GM18858 (cell line): ENCODE measurements at regions not wholly inside any gene's neighbourhood (a gene's known extent, or its start where the extent isn't known, plus 50 kb on each side); places are given as distances from the start of the nearest gene placed in this dataset.

Source experiments
- ATAC-seq: cut with Tn5 transposase; IDR thresholded peaks from one replicate; pipeline ENCODE4 v1.9.1; 2021; ENCODE audit not compliant: unreplicated experiment

DNA sequence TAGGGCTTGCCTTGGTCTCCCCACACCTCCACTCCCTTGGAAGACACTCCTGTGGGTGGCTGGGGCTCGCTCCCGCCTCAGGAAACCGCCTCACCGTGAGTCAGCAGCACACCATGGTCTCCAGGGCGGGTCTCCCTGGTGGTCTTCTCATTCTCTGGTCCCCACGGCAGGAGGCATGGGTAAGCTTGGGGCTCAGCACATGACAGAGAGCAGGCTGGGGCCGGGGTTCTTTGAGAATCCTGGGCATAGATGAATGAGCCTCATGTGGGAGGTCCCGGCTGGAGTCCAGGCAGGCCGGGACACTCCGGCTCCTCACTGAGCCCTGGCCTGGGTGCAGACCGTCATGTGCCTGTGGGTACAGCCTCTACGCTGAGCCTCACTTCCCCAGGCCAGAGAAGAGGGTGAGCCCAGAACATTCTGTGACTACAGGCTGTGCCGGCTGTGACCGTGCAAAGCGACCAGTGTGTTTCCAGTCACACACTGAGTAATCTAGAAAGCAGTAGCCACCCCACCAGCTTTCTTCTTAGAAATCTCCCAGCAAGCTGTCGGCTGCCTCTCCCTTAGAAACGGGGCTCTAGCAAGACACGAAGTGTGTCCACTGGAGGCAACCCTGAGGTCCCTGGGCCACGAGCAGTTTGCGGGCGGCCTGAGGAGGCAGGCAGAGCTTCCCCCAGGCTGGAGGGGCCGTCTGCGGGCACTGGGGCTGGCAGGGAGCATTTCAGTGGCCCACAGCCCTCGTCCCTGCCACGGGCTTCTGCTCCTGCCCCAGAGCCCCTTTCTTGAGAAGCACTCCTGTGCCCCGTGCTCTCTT, 93.1 kb downstream of the RHOB start:
- no peak for ATAC-seq

DNA sequence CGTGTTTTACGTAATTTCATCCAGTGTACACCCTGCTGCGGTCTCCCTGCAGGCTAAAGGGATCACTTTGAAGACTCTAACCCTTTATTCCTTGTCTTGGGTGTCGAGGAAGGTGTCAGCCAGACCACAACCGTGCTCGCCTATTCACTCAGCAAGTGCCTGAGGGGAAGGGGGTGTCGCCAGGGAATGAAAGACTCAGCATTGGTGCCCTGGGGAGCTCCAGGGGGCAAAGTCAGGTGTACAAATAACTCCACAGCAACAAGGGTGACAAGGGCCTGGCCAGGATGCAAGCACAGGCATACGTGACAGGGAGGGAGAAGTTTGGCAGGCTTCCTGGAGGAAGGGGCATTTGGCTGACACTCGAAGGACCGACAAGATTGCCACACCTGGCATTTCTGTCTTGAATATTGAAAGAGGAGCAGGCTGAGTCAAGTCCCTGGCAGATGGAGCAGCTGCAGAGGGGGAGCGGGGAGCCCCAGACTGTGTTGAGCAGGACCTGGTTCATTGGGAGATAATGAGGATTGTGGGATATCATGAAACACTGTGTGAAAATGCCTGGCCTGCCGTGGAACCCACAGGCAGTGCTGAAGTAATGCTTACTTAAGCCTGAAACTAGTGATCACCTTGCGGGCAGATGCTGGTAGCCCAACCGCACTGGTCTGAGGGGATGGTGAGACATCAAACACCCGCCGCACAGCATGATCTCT, 93.9 kb downstream of the RHOB start:
- ATAC-seq = no peak

DNA sequence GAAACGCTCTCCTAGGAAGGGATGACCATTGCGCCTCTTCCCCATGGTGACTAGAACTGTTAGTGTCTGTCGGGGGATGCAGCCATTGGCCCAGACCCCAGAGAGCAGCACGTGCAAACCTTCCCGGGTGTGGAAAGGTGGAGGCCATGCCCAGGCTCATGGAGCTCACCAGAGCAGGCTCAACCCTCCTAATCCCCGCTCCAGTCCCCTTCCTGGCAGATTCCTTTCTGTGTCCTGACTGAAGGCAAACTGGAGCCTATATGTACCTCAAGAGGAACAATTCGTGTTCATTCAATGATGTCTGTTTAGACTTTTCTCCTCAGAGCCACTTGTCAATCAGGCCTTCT, 94.4 kb downstream of the RHOB start:
- ATAC-seq = no peak

DNA sequence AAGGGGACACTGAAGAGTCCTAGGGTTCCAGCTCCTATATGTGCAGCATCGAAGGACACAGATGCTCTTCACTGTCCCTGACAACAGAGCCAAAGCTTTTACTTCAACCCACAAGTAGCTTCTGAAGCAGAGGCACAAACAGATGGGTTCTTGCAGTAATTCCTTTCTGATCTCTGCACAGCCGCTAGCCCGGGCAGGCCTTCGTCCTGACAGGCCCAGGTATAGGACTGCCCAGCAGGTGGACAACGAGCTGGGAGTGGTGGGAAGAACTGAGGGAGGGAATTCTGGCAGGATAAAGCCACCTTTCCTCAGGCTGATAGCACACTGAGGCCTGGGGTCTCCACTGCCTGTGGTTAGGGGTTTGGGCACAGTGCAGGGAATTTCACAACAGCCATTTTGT, 94.8 kb downstream of the RHOB start:
- ATAC-seq = no peak

DNA sequence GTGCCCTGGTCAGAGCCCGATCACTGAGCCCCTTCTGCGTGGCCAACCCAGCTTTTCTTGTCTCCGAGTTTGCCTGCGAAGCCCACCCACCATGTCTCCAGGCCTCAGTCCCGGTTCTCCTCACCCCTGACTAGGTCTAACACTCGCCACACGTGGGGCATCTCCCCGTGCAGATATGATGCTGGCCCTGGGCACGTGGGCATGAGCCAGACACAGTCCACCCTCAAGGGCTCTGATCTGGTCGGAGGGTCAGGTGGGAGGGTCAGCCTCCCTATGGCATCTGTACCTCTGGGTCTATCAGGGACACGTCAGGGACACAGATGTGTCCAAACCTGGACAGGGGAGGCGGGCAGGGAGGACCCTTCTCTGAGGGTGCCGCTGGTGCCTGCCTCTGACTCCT, 95.4 kb downstream of the RHOB start:
- no peak for ATAC-seq

DNA sequence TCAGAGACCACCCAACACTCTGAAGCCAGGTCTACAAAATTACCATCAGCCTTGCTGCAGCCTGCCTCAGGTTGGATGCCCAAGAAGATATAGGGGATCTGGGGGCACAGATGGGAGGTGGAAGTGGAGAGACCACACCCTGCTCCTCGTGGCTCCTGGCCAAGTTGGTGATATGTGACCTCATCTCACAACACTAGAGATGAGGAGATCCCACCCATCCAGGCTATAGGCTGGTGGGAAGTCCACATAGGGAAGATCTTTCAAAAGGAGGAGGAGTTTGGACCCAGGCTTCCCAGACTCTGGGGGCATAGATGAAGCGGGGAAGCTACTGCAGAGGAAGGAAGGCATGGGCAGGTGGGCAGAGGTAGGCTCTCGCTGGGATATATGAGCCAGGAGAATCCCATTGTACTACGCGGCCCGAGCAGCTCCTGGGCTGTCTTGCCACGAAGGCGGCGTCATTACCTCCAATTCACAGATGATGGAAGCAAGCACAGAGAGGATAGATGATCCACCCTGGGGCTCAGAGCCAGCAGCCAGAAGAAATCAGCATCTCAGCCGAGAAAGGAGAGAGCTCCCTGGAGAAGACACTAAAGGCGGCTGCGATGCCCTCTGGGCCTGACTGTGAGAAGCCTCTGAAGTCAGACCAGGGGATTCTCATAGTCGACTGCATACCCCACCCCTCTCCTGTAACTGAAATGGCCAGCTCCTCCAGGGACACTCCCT, 96.0 kb downstream of the RHOB start:
- ATAC-seq = no peak

DNA sequence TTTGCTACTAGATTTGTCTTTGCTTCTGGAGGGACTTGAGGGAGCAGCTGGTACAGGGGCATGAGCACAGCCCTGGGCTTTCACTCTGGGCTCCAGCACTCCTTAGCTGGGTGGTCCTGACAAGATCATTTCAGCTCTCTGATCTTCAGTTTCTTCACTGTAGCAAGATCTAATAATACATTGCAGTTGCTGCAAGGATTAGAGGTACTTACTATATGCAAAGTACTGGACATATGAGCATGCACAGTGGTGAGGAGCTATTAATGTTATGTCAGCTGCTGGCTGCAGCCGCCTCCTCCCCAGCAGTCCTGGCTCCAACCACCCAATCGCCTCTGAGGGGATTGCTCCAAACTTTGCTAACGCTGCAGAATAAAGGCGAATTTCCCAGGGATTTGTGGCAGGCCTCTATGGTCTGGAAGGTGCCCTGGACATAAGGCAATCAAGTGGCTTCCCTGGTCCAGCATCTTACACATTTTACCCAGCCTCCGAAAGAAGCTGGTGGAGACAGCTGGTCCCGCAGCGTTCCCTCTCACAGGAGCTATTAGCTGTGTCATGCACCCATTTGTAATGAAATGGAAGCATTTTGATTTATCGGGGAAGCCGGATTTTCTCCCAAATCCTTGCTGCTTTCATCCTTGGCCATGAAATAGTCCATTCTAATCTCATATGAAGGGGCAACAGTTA, 96.7 kb downstream of the RHOB start:
- no peak for ATAC-seq

DNA sequence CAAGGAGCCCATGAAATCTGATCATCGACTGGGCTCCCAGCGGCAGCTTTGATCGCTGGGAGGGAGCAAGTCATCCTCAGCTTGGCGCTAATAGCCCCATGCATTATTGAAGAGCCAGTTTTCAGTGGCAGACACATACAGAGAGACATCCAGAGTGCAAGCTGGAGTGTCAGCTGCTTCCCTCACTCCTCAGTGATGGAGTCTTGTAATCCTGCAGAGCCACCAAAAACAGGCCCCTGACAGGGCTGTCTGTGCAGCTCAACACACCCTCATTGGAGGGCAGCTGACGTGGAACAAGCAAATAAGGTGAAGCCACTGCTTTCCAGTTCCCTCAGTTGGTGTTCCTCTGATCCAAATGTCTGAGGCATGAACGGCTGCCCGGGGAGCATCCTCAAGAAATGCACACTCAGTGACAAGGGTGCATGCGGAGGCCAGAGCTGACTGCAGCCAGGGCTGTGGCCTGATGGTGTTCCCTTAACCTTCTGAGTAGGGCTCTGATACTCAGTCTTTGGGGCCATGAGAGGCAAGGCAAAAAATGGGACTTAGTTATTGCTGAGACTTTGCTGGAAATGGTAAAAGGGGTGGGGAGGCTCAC, 97.4 kb downstream of the RHOB start:
- no peak for ATAC-seq

DNA sequence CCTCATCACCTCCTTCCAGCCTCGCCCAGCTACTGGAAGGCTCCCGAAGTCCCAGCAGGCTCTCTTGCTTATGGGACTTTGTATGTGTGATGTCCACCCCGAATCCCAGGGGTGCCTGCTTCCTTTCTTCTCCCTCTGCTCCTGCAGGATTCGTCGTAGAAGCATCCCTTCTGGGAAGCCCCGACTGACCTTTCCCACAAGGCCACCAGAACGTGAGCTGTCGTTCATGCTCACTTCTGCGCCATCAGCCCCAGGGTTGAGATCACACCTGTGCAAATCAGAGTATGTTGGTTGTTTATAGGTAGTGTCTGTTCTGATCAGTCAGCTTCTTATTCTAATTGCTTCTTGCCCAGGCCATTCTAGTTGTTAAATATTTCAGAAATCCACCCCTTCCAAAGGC, 101.8 kb downstream of the HS1BP3 start:
- ATAC-seq = no peak

DNA sequence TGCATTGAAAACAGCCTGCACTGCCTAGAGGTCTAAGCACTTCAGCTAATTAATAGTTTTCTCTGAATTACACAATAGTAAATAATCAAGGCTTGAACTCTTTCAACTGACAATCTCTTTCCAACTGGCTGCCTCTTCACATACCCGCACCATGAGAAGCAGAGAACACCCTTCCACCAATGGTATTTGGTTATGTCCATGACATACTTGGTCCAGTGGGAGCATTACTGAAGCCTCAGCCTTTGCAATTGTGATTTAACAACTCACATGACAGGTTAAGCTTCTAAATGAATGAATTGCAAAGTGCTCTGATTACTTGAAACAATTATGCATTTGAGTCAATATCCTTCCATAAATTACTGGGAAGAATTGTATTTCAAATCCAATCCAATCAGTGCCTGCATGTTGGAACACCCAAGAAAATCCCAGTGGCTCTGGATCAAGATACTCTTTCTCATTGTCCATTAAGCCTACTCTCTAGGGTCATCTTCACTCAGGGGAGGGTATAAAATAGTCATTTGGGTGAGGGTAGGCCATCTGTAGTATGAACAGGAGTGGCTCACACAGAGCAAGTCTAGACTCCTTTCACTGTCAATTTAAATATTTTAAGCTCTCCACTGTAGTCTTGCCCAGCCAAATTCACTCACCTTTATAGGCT, 101.1 kb downstream of the HS1BP3 start:
- ATAC-seq = no peak

DNA sequence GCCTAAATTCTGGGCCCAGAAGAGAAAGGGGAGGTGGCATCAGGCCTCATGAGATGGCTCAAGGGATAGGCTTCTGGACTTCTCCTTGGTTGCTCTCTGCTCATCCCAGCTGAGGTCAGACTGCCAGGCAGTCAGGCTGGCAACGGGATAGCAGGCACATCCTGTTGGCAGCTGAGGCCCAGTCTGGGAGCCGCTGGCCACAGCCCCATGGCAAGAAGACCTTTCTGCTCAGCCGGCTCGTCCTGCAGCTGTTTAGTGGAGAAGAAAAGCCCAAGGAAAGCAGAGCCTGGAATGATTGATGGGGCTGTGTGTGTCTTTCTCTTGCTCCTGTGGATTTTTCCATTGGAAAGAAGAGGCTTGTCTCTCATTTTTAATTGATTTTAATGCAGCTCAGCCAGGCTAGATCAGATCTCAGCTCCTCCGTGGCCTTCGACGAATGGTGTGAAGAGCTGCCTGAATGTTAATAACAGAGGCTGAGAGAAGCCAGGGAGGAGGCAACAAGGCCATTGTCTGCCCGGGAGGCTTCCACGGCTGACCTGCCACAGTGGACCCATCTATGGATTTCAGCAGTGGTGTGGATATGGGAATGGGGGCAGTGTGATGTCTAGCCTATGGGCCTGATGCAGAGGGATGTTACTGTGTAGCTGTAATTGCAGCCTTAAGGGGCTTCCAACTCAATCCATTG, 99.5 kb downstream of the HS1BP3 start:
- no peak for ATAC-seq

DNA sequence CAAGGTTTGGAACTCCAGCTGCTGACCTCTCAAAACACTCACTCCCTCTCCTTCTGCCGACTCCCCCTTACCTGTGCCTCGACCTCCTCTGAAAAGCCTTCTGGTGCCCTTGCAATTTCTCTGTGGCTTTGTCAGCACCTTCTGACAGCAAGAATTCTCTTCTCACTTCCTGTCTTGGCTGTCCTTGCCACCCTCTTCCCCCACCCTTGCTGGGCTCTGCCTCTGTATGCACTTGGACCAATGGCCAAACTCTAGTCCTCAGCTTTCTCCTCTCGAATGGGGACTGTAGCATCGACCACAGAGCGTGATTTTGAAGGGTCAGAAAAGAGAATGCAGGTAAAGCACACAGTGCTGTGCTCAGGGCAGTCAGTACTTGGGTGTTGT, 99.0 kb downstream of the HS1BP3 start:
- no peak for ATAC-seq

DNA sequence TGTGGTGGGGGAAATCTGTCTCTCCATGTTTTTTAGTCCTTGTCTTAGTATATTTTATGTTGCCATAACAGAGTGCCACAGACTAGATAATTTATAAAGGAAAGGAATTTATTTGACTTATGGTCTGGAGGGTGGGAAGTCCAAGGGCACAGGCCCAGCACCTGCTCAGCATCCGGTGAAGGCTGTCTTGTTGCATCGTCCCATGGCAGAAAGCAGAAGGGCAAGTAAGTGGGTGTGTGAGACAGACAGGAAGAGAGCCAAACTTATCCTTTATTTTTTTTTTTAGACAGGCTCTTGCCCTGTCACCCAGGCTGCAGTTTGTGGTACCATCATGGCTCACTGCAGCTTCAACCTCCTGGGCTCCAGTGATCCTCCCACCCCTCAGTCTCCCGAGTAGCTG, 98.1 kb downstream of the HS1BP3 start:
- ATAC-seq = no peak

DNA sequence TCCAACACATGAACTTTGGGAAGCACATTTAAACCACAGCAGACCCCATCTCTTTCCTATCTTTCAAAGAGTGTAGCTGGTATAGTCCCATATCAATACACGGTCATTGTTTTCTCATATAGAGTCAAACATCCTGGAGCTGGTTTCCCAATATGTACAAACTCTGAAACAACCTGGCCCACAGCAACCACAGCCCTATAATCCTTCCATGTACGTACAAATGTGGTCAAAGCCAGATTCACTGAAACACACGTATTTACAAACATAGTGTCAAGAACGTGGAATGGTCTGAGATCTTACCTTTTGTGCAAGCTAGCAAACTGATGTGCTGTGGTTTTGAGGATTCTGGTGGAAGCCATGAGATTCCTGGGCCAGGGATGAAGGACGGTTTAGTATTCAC, 97.3 kb downstream of the HS1BP3 start:
- ATAC-seq = no peak

DNA sequence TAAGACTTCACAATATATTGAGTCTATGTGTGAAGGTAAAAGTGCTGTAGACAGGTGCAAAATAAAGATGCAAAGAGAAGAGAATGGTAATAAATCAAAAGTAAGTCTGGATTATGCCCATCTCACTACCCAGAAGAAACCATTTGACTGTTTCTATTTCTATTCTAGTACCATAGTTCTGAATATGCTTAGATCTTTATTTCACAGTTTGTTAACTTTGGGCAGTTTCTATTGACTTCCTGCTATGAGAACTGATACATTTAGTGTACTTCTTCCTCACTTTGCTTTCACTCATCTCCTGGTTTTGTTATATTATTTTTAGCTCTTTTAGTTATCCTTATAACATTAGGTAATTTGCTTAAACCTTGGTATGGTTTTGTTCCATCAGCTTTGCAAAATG, 94.9 kb downstream of the HS1BP3 start:
- ATAC-seq = no peak

DNA sequence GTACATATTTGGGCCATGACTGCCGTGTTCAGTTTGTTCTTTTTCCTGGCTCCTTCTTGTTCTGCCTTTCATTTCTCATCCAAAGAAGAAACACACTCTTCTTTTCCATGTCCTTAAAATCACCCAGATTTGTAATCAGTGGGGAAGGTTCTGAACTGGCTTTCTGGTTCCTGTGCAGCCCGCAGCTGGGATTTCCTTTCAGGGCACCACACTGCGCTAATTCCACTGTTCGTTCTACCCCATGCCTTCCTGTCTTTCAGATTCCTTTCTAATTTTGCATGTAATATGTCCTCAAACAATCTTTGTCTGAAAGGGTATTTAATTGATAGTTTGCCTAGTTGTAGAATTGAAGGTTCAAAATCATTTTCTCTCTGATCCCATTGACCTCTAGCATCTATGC, 94.1 kb downstream of the HS1BP3 start:
- ATAC-seq = no peak

DNA sequence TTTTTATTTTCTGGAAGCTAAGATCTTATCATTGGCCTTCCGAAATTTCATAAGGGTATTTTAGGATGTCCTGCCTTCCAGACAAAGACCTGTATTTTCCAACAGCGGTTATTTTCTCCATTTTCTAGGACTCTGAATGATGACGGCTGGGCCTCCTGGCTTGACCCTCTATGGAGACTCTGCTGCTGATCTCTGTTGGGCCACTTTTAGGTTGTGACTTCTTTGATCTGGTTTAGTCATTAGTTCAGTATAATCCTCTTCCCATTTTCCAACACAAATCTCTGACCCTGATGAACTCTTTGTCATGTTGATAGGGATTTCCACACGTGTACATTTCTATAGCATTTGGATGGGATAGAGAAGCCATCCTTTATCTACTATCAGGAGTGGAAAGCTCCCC, 93.7 kb downstream of the HS1BP3 start:
- ATAC-seq = no peak

DNA sequence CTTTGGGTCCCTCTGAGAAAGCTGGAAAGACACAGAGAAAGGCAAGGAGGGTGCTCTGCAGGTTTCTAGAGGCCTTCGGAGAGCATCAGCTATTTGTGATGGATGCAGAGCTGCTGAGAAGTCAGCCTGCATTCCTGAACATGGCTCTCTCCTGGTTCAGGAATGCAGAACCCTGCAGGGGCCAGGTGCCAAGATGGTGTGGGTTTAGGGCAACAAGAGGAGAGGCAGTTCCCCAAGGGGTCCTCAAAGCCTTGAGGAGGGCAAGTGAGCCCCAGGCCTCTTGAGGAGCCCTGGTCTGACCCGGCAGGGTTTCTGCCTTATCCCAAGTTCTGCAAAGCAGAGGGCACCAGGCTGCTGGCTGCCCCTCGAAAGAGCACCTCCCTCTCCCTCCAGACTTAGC, 93.3 kb downstream of the HS1BP3 start:
- ATAC-seq = no peak

DNA sequence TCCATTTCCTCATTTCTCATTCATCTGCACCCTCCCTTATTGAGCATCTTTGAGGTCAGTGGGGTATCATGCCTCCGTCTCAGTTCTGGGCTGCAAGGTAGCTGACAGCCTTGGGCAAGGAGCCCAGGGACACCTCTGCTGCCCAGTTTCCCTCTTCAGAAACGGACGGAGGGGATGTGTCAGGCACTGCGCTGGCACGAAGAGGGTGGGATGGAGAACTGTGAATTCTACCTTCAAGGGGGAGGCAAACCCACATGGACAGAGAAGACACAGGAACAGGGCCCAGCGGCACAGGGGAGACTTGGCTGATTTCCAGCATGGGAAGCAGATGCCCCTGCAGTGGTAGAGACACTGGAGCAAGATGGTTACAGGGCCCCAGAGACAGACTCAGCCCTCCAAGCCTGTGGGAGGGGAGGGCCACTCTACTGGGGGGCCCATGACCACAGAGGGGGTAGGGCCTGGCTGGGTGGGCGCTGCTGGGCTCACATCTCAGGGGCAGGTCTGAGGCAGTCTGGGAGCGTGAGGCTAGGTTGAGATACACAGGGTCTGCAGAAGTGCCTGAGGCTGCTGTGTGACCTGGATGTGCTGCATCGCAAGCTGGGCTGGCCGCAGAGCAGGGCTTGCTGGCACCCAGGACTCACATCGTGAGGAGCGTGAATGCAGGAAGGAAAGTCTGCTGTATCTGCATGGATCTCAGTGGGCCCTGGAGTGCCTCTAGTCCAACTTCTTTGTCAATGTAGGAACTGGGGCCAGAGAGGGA, 92.3 kb downstream of the HS1BP3 start:
- ATAC-seq = no peak
